Ureter (tissue), 1 donor: ENCODE measurements at regions not wholly inside any gene's neighbourhood (a gene's known extent, or its start where the extent isn't known, plus 50 kb on each side); places are given as distances from the start of the nearest gene placed in this dataset.
A peak's percentile ranks its signal among the peaks of the same experiment; 100 is the strongest.

Source experiments
- DNase-seq: peaks from one replicate; pipeline ENCODE4 v3.0.0-alpha.2; 2020; ENCODE audit warnings: low spot score
- donor health status: DM: yes; HTN: yes; CAD: no.

GRCh38 chr22:48393041-48393370 is 1434.7 kb downstream of the BRD1 start:
- no peak for DNase-seq

DNA sequence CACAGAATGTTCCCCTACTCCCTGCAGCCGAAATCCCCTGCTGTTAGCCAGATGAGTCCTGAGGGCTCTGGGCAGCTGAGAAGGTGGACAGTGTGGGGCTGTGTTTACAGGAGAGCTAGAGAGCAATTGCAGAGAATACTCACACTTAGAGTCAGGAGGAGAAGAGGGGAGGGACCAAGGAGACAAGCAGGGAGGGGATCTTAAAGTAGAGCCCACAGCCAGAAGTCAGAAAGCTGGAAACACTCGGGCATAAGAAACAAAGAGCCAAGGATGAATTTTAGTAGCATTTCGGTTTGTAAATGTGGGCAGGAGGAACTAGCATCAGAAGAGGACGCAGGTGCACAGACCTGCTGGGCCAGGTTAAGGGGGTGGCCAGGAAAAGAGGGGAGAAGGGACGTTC is 1435.9 kb downstream of the BRD1 start:
- DNase-seq, result peak; percentile 4

GRCh38 chr22:48391171-48391711 is 1436.4 kb downstream of the BRD1 start:
- DNase-seq, result peak; percentile 14

DNA sequence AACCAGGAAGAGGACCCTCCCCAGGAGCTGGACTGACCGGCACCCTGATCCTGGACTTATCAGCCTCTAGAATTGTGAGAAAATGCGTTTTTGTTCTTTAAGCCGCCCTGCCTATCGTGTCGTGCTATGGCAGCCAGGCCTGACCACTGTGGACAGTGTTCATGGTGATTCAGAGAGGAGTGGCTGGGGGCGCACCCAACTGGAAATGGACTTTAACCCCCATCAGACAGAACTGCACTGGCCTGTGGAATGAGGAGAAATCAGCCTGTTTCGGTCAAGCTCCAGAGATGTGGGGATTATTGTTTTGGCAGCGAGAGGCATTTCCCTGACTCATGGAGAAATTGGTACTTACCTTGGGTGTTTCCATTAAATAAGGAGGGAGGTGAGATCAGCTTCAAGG is 1437.8 kb downstream of the BRD1 start:
- DNase-seq, result peak; percentile 15

GRCh38 chr22:48382197-48382596 is 1445.5 kb downstream of the BRD1 start:
- DNase-seq, result no peak

- no peak for DNase-seq
Measured at GRCh38 chr22:48380016-48380665, 1447.5 kb downstream of the BRD1 start.

GRCh38 chr22:48379371-48379770 is 1448.3 kb downstream of the BRD1 start:
- no peak for DNase-seq

GRCh38 chr22:48378673-48379072 is 1449.0 kb downstream of the BRD1 start:
- DNase-seq, result no peak

- no peak for DNase-seq
Measured at GRCh38 chr22:48376936-48377712, 1450.5 kb downstream of the BRD1 start.

DNA sequence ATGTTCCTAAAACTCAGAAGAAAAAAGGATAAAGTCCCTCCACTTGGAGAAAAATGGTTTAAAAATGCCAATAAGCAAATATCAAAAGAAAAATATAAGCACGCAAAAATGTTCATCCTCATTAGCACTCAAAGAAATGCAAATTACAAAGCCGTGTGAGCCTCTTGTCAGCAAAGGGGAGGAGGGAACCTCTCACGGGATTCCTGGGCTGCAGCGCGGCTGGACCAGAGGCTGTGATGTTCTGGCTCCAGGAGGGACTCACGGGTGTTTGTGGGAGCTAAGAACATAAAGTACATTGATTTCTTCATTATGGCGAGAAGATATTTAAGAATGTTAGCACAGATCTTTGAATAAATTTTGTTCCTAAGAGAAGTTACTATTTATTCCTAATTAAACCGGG is 1451.2 kb downstream of the BRD1 start:
- DNase-seq, result no peak

DNA sequence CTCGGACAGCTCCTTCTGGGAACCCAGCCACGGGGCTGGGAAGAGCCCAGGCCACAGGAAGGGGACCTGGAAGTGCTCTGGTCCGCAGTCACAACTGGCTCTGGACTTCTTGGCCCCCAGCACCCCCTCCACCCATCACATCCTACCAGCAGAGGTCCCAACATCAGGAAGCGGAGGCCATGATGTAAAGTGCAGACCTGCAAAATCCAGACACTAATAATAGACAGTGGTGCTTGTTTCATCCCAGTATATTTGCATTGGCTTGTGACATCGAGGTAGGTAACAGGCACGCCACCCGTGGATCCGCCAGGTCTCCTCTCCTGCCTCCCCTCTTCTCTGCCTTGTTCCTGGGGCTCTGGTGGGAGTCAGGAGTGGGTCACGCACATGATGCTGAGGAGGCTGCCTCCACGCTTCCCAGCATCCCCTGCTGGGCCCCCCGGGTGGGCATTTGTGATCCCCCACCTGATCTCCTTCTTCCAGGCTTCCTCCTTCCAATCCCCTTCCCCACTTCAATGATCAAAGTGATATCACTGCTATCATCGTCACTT is 1454.0 kb downstream of the BRD1 start:
- no peak for DNase-seq

GRCh38 chr22:48372390-48372789 is 1455.3 kb downstream of the BRD1 start:
- no peak for DNase-seq

DNA sequence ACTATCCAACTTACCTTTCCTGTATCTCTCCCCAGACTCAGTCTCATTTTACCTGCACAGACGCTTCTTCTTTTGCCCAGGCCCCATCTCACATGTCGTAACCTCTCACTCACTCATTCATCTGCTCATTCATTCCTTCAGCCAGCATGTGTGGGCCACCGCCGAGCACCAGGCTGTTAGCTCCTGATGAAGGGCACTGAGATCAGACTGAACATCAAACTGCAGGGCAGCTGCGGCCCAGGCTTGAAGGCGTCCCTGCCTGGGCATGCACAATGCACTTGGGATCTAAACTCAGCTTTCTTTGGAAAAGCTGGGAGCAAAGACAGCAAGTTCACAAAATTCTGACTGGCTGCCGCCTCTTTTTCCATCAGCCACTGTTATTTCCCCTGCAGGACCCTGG is 1456.3 kb downstream of the BRD1 start:
- no peak for DNase-seq

DNA sequence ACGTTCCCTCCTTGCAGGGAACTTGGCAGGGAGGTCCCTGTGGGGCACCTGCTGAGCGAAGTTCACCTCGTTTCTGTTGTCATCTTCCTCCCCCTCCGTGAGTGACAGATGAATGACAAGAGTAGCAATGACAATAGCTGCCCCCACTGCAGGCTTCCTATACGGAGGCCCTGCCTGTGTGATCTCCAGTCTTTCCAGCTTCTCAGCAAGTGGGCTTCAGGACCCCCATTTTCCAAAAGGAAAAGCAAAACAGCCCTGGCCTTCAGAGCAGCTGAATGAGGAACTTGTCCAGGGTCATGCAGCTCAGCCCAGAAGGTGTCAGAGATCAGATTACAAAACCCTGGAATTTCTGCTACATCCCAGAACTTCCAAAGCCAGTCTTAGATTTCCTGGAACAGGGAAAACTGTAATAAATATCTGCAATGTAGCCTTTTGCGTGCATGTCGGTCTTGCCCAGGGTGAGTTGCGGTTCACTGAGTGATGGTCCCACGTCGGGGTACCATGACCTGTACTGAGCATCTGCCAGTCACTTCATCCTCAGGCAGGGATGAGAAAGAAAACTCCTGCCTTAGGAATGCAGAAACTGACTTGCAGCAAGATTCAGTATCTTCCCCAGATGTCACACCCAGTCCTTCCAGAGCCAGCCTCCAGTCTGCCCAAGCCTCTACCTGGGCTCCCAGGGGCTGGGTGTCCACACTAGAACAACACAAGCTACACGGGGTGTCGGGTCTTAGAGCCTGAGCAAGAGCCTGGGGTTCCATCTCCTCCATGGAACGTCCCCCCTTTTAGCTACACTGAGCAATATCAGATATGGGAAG is 1457.0 kb downstream of the BRD1 start:
- no peak for DNase-seq

GRCh38 chr22:48369789-48370507 is 1457.7 kb downstream of the BRD1 start:
- no peak for DNase-seq

DNA sequence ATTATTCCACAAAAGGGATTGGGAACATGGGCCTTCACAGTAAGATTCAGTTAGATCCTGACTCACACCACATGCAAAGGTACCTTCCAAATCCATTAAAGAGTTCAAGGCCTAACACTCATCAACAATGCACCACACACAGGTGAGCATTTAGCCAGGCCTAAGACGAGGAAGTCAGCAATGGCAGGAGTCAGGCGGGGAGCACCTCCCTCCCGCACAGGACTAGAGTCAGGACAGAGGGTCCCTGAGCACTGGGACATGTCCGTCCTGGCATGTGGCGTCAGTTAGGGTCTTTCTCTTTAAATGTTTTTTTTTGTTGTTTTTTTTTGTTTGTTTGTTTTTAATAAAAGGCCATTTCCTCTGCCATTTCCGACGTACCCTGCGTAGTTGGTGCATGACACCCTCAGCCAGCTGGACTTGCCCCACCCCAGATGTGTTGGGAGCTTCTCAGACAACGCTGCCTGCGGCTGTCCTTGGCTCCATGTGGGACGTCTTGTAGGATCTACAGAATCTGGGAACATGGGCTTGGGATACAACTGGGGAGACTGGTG is 1458.6 kb downstream of the BRD1 start:
- no peak for DNase-seq

- no peak for DNase-seq
Measured at GRCh38 chr22:48367731-48368130, 1459.9 kb downstream of the BRD1 start.

GRCh38 chr22:48366591-48366990 is 1461.1 kb downstream of the BRD1 start:
- no peak for DNase-seq

DNA sequence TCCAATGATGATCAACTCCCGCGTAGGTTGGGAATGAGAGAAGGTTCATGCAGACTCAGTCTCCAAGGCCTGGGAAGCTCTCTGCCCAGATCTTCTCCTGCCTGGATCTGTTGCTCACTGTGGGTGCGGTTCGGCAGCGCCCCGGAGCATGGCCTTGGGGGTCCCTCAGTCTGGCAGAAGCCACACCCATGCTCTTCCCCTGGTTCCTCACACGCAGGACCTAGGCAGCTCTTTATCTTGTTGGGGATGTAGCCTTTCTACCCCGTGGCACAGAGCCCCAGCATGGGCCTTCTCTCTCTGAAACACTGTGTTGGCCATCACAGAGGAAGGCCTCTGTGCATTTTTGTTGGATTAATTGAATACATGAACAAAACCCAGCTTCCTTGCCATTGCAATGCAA is 1461.6 kb downstream of the BRD1 start:
- no peak for DNase-seq

- no peak for DNase-seq
Measured at GRCh38 chr22:48365386-48365785, 1462.3 kb downstream of the BRD1 start.

DNA sequence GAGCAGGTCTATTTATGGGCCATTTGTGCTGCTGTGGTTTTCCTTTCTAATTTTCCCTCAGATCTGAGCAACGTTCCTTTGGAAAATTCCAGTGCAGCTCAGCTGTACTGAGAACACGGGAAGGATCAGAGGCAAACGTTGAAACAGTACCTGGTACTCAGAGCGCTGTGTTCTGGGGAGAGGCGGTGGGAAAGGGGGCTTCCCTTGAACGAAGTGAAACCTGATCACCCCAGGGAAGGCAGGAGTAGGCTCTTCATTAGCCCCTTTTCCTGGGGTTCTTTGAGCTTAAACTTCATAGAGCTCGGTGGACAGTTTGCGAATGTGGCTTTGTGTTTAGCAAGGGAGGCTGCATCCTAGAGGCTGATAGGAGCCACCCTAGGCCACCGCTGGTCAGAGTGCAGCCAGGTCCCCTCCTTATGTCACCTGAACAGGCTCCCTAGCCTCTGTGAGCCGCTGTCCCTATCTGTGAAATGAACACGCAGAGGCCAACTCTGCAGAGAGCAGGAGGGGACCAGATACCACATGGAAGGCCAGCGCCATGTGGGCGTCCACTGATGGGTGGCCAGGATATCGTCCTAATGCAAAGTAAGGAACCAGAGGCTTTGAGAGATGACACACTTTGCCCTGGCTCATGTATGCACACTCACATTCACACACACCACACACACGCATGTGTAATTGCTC is 1464.8 kb downstream of the BRD1 start:
- DNase-seq, result no peak
